BJ (cell line): ENCODE measurements at regions not wholly inside any gene's neighbourhood (a gene's known extent, or its start where the extent isn't known, plus 50 kb on each side); places are given as distances from the start of the nearest gene placed in this dataset.
A peak's percentile ranks its signal among the peaks of the same experiment; 100 is the strongest.

Experiments used
- CTCF ChIA-PET: fragments of 350-600 bp; formaldehyde crosslinking; extraction: SDS; loops from one replicate; lab custom pipeline; 2021; ENCODE audit warnings: antibody characterized with exemption, inconsistent platforms; lab: Yijun Ruan, JAX
- POLR2A ChIA-PET: fragments of 300-600 bp; sonication (Branson Sonifier 250); formaldehyde crosslinking; extraction: SDS; loops from one replicate; lab custom pipeline; 2021; ENCODE audit warnings: antibody characterized with exemption; lab: Charles Lee
- DNase-seq: peaks from one replicate; pipeline ENCODE4 v3.0.0-alpha.2; 2011; ENCODE audit warnings: low read depth
- H3K27me3 ChIP-seq: 2 replicates; pipeline ENCODE4 v1.6.0; 2011; ENCODE audit warnings: low read length; ENCODE audit not compliant: control insufficient read depth, insufficient read depth
- H3K36me3 ChIP-seq: 2 replicates; pipeline ENCODE4 v1.5.1; 2011; ENCODE audit warnings: low read length; ENCODE audit not compliant: control insufficient read depth, insufficient read depth
- H3K4me3 ChIP-seq: 2 replicates; pipeline ENCODE4 v1.5.1; 2011; ENCODE audit warnings: low read depth, mild to moderate bottlenecking, control low read depth, low read length
- CTCF ChIP-seq: IDR thresholded peaks from 2 replicates; pipeline ENCODE4 v1.5.1; 2011; ENCODE audit warnings: low read depth, mild to moderate bottlenecking, control low read depth, inconsistent platforms, low read length, moderate library complexity; ENCODE audit not compliant: insufficient read depth

DNA sequence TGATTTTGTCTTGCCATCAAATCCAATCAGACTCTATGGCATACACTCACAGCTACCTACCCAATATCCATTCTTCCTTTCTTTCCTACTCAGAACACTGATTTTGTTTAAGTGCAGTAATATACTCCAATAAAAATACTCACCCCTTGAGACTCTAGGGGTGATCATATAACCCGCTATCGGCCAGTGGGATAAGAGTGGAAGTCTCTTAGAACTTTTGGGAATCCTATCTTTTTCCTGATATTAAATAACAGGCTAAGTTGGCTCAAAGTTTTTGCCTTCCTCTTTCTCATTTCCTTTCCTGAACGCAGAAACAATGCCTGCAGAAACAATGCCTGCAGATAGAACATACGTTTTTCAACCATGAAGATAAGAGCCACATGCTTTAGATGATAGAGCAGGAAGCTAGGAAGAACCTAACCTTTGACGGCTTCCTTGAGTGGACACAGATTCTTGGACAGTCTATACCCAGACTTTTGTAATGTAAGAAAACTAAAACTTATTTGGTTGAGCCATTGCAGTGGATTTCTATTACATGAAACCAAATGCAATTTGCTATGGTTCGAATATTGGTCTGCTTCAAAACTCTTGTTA lies 373.8 kb downstream of the STIM2 start:
- CTCF ChIA-PET = interaction anchor here (1.0 kb wide), 2 partner anchors 16 to 84 kb away, joined by 3 read pairs; no protein-coding TSS in a partner anchor
- no peak for TF ChIP-seq CTCF

GRCh38 chr4:27239641-27240040 lies 379.0 kb downstream of the STIM2 start:
- no peak overlapping the region for H3K4me3 ChIP-seq
- DNase-seq = no peak
- no peaks in the 10 kb centered on the region for H3K27me3 ChIP-seq
- H3K36me3 ChIP-seq = no peaks in the 10 kb centered on the region
- ChIA-PET POLR2A (no interaction called here), CTCF (no interaction called here)
- no peak for TF ChIP-seq CTCF

More for the DNA sequence above, 373.8 kb downstream of the STIM2 start:
- Histone ChIP-seq H3K27me3 (no peaks in the 10 kb centered on the region), H3K36me3 (no peaks in the 10 kb centered on the region), H3K4me3 (no peak overlapping the region)
- DNase-seq = no peak
- POLR2A ChIA-PET = no interaction called here

DNA sequence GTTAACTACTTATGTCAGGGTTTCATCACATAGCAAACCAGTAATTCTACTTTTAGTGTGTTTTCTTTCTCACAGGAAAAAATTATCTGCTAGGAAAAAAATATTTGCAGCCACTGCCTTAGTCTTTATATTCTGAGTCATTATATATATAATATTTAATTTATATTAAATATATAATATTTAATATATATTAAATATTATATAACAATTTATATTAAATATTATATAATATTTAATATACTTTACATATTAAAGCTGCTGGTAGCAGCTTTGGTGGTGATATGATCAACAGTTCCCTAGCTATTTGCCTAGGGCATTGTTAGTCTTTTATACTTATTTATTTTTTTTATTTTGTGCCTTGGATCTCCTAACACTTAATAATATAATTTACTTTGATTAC lies 381.6 kb downstream of the STIM2 start:
- Histone ChIP-seq H3K27me3 (no peaks in the 10 kb centered on the region), H3K36me3 (no peaks in the 10 kb centered on the region), H3K4me3 (no peak overlapping the region)
- ChIA-PET POLR2A (no interaction called here), CTCF (no interaction called here)
- no peak for TF ChIP-seq CTCF
- no peak for DNase-seq

- H3K36me3 ChIP-seq = no peaks in the 10 kb centered on the region
Observed at GRCh38 chr4:27245216-27245615, 384.6 kb downstream of the STIM2 start.

GRCh38 chr4:27248829-27249228 lies 388.2 kb downstream of the STIM2 start:
- no peak for TF ChIP-seq CTCF
- ChIA-PET POLR2A (no interaction called here), CTCF (no interaction called here)
- Histone ChIP-seq H3K4me3 (no peak overlapping the region), H3K36me3 (no peaks in the 10 kb centered on the region), H3K27me3 (no peaks in the 10 kb centered on the region)
- peak; percentile 44 for DNase-seq

More at GRCh38 chr4:27245216-27245615, 384.6 kb downstream of the STIM2 start:
- Histone ChIP-seq H3K4me3 (no peak overlapping the region), H3K27me3 (no peaks in the 10 kb centered on the region)
- TF ChIP-seq CTCF = no peak
- DNase-seq = no peak
- POLR2A ChIA-PET = no interaction called here
- CTCF ChIA-PET = no interaction called here
